ENCODE measurements at regions not wholly inside any gene's neighbourhood (a gene's known extent, or its start where the extent isn't known, plus 50 kb on each side); places are given as distances from the start of the nearest gene placed in this dataset.

- DNase-seq (ENCODE audit: low spot score): no peak
- Mint-ChIP-seq H3K27ac (ENCODE audit: unreplicated experiment) (no peak overlapping the region), H3K4me3 (ENCODE audit: unreplicated experiment) (no peak overlapping the region), H3K27me3 (ENCODE audit: low read depth) (no peaks in the 10 kb centered on the region), H3K36me3 (ENCODE audit: low read depth) (no peaks in the 10 kb centered on the region), H3K4me1 (ENCODE audit: low read depth) (no peaks in the 10 kb centered on the region), H3K9me3 (ENCODE audit: low read depth) (peaks cover 36% of the 10 kb centered on the region)
- TF ChIP-seq, protein P1, sequence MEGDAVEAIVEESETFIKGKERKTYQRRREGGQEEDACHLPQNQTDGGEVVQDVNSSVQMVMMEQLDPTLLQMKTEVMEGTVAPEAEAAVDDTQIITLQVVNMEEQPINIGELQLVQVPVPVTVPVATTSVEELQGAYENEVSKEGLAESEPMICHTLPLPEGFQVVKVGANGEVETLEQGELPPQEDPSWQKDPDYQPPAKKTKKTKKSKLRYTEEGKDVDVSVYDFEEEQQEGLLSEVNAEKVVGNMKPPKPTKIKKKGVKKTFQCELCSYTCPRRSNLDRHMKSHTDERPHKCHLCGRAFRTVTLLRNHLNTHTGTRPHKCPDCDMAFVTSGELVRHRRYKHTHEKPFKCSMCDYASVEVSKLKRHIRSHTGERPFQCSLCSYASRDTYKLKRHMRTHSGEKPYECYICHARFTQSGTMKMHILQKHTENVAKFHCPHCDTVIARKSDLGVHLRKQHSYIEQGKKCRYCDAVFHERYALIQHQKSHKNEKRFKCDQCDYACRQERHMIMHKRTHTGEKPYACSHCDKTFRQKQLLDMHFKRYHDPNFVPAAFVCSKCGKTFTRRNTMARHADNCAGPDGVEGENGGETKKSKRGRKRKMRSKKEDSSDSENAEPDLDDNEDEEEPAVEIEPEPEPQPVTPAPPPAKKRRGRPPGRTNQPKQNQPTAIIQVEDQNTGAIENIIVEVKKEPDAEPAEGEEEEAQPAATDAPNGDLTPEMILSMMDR (IDR thresholded peaks at IDR 0.05): no peak
Measured at GRCh38 chrX:4373791-4374190, 660.3 kb upstream of the PRKX start.

DNA sequence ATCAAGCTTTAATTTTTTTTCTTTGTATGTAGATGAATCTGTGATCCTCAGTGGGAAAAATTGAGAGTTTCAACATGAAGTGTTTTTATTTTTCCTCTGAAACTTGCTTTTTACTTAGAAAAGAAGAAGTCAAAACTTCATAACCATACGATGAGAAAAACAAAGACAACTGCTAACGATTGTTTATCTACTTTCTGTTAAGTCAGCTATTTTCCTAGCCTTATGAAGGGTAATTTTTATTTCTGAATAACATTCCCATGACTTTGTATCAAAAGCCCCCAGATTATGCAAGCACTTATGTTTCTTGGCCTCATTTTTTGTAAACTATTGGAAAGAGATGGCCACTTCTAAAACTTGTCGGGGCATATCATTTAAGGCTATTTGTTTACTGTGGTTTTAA lies 645.1 kb upstream of the PRKX start:
- Mint-ChIP-seq H3K36me3 (ENCODE audit: low read depth) (no peaks in the 10 kb centered on the region), H3K4me3 (ENCODE audit: unreplicated experiment) (no peak overlapping the region), H3K4me1 (ENCODE audit: low read depth) (no peaks in the 10 kb centered on the region), H3K9me3 (ENCODE audit: low read depth) (peaks cover 4% of the 10 kb centered on the region), H3K27me3 (ENCODE audit: low read depth) (no peaks in the 10 kb centered on the region), H3K27ac (ENCODE audit: unreplicated experiment) (no peak overlapping the region)
- no peak for DNase-seq (ENCODE audit: low spot score)
- TF ChIP-seq, protein P1 (IDR thresholded peaks at IDR 0.05): no peak

- peaks cover 1% of the 10 kb centered on the region for H3K27me3 Mint-ChIP-seq (ENCODE audit: low read depth)
- H3K4me3 Mint-ChIP-seq (ENCODE audit: unreplicated experiment): no peak overlapping the region
- TF ChIP-seq, protein P1 (IDR thresholded peaks at IDR 0.05): no peak
- H3K4me1 Mint-ChIP-seq (ENCODE audit: low read depth): no peaks in the 10 kb centered on the region
- DNase-seq (ENCODE audit: low spot score): no peak
- no peak overlapping the region for H3K27ac Mint-ChIP-seq (ENCODE audit: unreplicated experiment)
- no peaks in the 10 kb centered on the region for H3K36me3 Mint-ChIP-seq (ENCODE audit: low read depth)
- no peaks in the 10 kb centered on the region for H3K9me3 Mint-ChIP-seq (ENCODE audit: low read depth)
Measured at GRCh38 chrX:4322916-4323315, 609.5 kb upstream of the PRKX start.

GRCh38 chrX:4320436-4320947 lies 607.0 kb upstream of the PRKX start:
- H3K27me3 Mint-ChIP-seq (ENCODE audit: low read depth): peaks cover 1% of the 10 kb centered on the region
- no peaks in the 10 kb centered on the region for H3K36me3 Mint-ChIP-seq (ENCODE audit: low read depth)
- no peaks in the 10 kb centered on the region for H3K4me1 Mint-ChIP-seq (ENCODE audit: low read depth)
- no peak overlapping the region for H3K27ac Mint-ChIP-seq (ENCODE audit: unreplicated experiment)
- H3K4me3 Mint-ChIP-seq (ENCODE audit: unreplicated experiment): no peak overlapping the region
- no peaks in the 10 kb centered on the region for H3K9me3 Mint-ChIP-seq (ENCODE audit: low read depth)
- DNase-seq (ENCODE audit: low spot score): no peak
- TF ChIP-seq, protein P1 (IDR thresholded peaks at IDR 0.05): no peak

GRCh38 chrX:4315891-4316290 lies 602.4 kb upstream of the PRKX start:
- no peak overlapping the region for H3K27ac Mint-ChIP-seq (ENCODE audit: unreplicated experiment)
- TF ChIP-seq, protein P1 (IDR thresholded peaks at IDR 0.05): no peak
- H3K4me1 Mint-ChIP-seq (ENCODE audit: low read depth): no peaks in the 10 kb centered on the region
- H3K4me3 Mint-ChIP-seq (ENCODE audit: unreplicated experiment): no peak overlapping the region
- no peaks in the 10 kb centered on the region for H3K36me3 Mint-ChIP-seq (ENCODE audit: low read depth)
- H3K27me3 Mint-ChIP-seq (ENCODE audit: low read depth): no peaks in the 10 kb centered on the region
- peaks cover 18% of the 10 kb centered on the region for H3K9me3 Mint-ChIP-seq (ENCODE audit: low read depth)
- DNase-seq (ENCODE audit: low spot score): no peak
